ENCODE measurements at regions not wholly inside any gene's neighbourhood (a gene's known extent, or its start where the extent isn't known, plus 50 kb on each side); places are given as distances from the start of the nearest gene placed in this dataset.

- WGBS, 5 donors = 67 to 94% (median 86%) methylated on average over 2 of the region's 2 CpGs
Measured at GRCh38 chr3:189531271-189531670, 99.9 kb upstream of the TP63 start.

GRCh38 chr3:189534531-189534930 is 96.7 kb upstream of the TP63 start:
- TF ChIP-seq POLR2A (IDR thresholded peaks at IDR 0.05) (no peak), POLR2AphosphoS5 (IDR thresholded peaks at IDR 0.05) (no peak), CTCF (IDR thresholded peaks at IDR 0.05 in 8 of 11, conservative IDR thresholded peaks at IDR 0.05 in 3 of 11) (no peak)
- Histone ChIP-seq H3K27me3 (replicated peaks in 1 of 7) (no peaks in the 10 kb centered on the region), H3K27ac (no peak overlapping the region), H3K4me1 (no peaks in the 10 kb centered on the region), H3K9me3 (no peaks in the 10 kb centered on the region), H3K36me3 (no peaks in the 10 kb centered on the region), H3K4me3 (no peak overlapping the region)
- intact Hi-C loops (cut with DNase I; ENCODE audit: low total_unique reads) = no loop called here
- WGBS, 5 donors = 93 to 100% (median 94%) methylated on average over 2 of the region's 2 CpGs
- no peak for DNase-seq

More at GRCh38 chr3:189531271-189531670, 99.9 kb upstream of the TP63 start:
- DNase-seq = no peak
- TF ChIP-seq POLR2AphosphoS5 (IDR thresholded peaks at IDR 0.05) (no peak), POLR2A (IDR thresholded peaks at IDR 0.05) (no peak), CTCF (IDR thresholded peaks at IDR 0.05 in 8 of 11, conservative IDR thresholded peaks at IDR 0.05 in 3 of 11) (no peak)
- intact Hi-C loops (cut with DNase I; ENCODE audit: low total_unique reads) = no loop called here
- H3K27ac ChIP-seq = no peak overlapping the region
- peaks cover 0 to 7% (median under 1%) of the 10 kb centered on the region in 8 donors for H3K9me3 ChIP-seq
- no peaks in the 10 kb centered on the region for H3K36me3 ChIP-seq
- H3K4me3 ChIP-seq = no peak overlapping the region
- no peaks in the 10 kb centered on the region for H3K27me3 ChIP-seq (replicated peaks in 1 of 7)
- no peaks in the 10 kb centered on the region for H3K4me1 ChIP-seq

- Histone ChIP-seq H3K4me3 (no peak overlapping the region), H3K4me1 (no peaks in the 10 kb centered on the region)
- 65 to 80% (median 70%) methylated on average over 1 of the region's 1 CpG for WGBS, 5 donors
Measured at GRCh38 chr3:189537135-189537534, 94.1 kb upstream of the TP63 start.

GRCh38 chr3:189547448-189547847 is 83.7 kb upstream of the TP63 start:
- H3K36me3 ChIP-seq = no peaks in the 10 kb centered on the region
- H3K27ac ChIP-seq = no peak overlapping the region
- H3K4me1 ChIP-seq = no peaks in the 10 kb centered on the region
- no peak for TF ChIP-seq POLR2AphosphoS5 (IDR thresholded peaks at IDR 0.05)
- TF ChIP-seq POLR2A (IDR thresholded peaks at IDR 0.05) = no peak
- no peak for TF ChIP-seq CTCF (IDR thresholded peaks at IDR 0.05 in 8 of 11, conservative IDR thresholded peaks at IDR 0.05 in 3 of 11)
- H3K9me3 ChIP-seq = peaks cover 4 to 52% (median 49%) of the 10 kb centered on the region in 8 donors
- H3K27me3 ChIP-seq (replicated peaks in 1 of 7) = no peaks in the 10 kb centered on the region
- intact Hi-C loops (cut with DNase I; ENCODE audit: low total_unique reads) = no loop called here
- DNase-seq = no peak
- H3K4me3 ChIP-seq = no peak overlapping the region

More at GRCh38 chr3:189537135-189537534, 94.1 kb upstream of the TP63 start:
- Histone ChIP-seq H3K36me3 (no peaks in the 10 kb centered on the region), H3K27ac (no peak overlapping the region), H3K27me3 (replicated peaks in 1 of 7) (no peaks in the 10 kb centered on the region), H3K9me3 (no peaks in the 10 kb centered on the region)
- TF ChIP-seq CTCF (IDR thresholded peaks at IDR 0.05 in 8 of 11, conservative IDR thresholded peaks at IDR 0.05 in 3 of 11) (no peak), POLR2A (IDR thresholded peaks at IDR 0.05) (no peak), POLR2AphosphoS5 (IDR thresholded peaks at IDR 0.05) (no peak)
- intact Hi-C loops (cut with DNase I; ENCODE audit: low total_unique reads) = no loop called here
- no peak for DNase-seq
